ENCODE measurements at regions not wholly inside any gene's neighbourhood (a gene's known extent, or its start where the extent isn't known, plus 50 kb on each side); places are given as distances from the start of the nearest gene placed in this dataset.

DNA sequence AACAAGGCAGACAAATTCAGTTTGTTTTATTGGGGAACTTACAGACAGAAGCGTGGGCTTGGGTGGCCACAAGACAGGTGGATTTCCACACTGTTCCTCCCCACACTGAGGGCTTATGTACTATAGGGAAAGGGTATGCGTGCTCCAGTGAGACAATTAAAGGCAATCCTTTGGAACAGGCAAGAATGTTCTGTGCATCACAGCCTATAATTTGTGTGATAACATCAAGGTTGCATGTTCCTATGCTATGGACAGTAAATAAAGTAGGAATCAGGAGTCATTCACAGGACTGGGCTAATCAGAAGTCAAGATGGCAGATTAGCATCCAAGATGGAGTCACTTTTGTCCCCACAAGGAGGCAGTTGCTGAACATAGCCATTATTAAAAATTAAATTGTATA lies 84.6 kb upstream of the TRIM2 start:
- no peak overlapping the region for H3K4me3 ChIP-seq (ENCODE audit: low read depth, low read length)
- TF ChIP-seq, protein P1, sequence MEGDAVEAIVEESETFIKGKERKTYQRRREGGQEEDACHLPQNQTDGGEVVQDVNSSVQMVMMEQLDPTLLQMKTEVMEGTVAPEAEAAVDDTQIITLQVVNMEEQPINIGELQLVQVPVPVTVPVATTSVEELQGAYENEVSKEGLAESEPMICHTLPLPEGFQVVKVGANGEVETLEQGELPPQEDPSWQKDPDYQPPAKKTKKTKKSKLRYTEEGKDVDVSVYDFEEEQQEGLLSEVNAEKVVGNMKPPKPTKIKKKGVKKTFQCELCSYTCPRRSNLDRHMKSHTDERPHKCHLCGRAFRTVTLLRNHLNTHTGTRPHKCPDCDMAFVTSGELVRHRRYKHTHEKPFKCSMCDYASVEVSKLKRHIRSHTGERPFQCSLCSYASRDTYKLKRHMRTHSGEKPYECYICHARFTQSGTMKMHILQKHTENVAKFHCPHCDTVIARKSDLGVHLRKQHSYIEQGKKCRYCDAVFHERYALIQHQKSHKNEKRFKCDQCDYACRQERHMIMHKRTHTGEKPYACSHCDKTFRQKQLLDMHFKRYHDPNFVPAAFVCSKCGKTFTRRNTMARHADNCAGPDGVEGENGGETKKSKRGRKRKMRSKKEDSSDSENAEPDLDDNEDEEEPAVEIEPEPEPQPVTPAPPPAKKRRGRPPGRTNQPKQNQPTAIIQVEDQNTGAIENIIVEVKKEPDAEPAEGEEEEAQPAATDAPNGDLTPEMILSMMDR (IDR thresholded peaks at IDR 0.05; ENCODE audit: low read depth, low read length) = no peak

DNA sequence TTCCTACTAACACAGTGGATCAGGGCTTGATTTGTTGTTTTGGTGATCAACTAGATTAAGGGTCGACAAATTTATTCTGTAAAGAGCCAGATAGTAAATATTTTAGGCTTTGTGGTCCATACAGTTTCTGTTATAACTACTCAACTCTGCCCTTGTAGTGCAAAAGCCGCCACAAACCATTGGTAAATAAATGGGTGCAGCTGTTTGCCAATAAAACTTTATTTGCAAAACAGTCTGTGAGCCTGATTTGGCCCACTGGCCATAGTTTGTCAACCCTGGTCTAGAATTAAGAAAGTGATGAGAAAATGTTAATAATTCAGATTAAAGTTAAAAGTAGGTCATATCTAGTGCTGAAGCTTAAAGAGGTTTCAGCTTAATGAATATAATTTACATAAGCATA lies 84.0 kb upstream of the TRIM2 start:
- H3K4me3 ChIP-seq (ENCODE audit: low read depth, low read length) = no peak overlapping the region
- TF ChIP-seq, protein P1 (IDR thresholded peaks at IDR 0.05; ENCODE audit: low read depth, low read length) = no peak

DNA sequence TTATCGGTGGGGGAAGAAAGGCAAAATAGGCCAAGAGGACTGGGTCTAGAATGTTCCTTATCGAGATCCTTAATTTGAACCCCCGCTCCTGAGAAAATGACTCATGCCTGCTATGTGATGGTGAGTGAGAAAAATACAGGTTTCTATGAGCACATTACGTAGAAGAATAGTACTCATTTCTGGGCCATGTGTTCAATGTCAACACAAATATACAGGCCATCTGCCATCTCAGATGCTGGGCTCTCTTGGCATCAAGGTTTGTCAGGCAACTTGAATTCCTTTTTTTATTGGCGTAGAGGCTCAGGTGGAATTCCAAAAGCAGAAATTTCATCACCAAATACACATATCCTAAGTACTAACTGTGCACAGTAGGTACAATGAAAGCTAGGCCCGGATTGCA lies 81.4 kb upstream of the TRIM2 start:
- H3K4me3 ChIP-seq (ENCODE audit: low read depth, low read length) = no peak overlapping the region
- TF ChIP-seq, protein P1 (IDR thresholded peaks at IDR 0.05; ENCODE audit: low read depth, low read length) = no peak

DNA sequence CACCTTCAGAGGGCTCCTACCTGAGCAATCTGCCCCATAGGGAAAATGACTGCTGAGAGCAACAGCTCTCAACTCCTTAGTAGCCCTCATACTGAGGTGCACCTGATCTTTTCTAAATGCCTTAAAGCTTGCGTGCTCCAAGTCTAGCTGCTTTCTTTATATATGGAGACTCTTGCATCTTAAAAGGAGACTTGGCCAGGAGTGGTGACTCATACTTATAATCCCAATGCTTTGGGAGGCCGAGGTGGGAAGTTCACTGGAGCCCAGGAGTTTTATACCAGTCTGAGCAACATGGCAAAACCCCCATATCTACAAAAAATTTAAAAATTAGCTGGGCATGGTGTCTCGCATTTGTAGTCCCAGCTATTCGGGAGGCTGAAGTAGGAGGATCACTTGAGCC lies 78.1 kb upstream of the TRIM2 start:
- TF ChIP-seq, protein P1 (IDR thresholded peaks at IDR 0.05; ENCODE audit: low read depth, low read length) = no peak
- H3K4me3 ChIP-seq (ENCODE audit: low read depth, low read length) = no peak overlapping the region

DNA sequence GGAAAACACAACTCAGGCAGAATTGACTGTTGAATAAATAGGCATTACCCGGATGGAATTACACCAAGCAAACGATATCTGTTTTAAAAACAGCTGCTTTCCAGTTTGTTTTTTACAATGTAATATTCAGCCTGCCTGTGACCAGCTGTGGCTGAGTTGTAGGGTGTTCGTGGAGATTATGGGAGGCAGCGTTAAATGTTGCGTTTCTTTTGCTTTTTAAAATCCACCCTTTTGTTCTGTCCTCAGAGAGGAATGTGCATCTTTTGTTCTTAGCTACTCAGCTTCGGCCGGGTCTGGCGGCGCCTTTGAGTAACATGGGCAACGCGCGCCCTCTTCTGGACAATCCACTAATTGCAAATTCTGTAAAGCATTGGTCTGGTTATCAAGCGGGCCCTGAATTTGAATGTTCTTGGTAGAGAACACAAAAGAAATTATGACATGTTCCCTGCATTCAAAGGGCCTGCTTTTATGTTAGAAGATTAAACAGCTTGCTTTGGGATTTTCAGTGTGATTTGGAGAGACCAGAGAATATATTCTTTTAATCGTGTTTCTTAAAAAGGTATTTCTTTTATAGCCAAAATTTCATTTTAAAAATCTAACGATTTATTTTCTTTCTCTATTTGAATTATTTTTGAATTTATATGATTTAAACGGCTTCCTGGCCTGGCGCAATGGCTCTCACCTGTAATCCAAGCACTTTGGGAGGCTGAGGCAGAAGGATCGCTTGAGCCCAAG lies 76.3 kb upstream of the TRIM2 start:
- no peak overlapping the region for H3K4me3 ChIP-seq (ENCODE audit: low read depth, low read length)

DNA sequence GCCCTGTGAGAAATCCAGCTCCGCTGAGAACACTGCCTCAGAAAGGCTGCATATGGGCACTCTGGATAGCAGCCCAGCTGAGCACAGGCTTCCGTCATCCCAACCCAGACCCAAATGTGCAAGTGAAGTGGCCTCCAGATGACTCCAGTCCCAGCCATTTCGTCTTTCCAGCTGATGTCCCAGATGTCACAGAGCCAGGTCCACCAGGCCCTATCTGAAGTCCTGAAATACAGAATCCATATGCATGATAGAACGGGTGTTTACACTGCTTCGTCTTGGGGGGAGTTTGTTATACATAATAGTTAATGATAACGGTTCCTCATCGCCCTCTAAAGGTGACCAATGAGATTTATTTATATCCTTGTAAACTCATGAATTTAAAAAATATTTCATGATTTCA lies 72.6 kb upstream of the TRIM2 start:
- H3K4me3 ChIP-seq (ENCODE audit: low read depth, low read length) = no peak overlapping the region
- TF ChIP-seq, protein P1 (IDR thresholded peaks at IDR 0.05; ENCODE audit: low read depth, low read length) = peak; percentile 7; the same call in 1 of the 2 replicates

More for the DNA sequence above, 76.3 kb upstream of the TRIM2 start:
- TF ChIP-seq, protein P1 (IDR thresholded peaks at IDR 0.05; ENCODE audit: low read depth, low read length) = peak; percentile 47

DNA sequence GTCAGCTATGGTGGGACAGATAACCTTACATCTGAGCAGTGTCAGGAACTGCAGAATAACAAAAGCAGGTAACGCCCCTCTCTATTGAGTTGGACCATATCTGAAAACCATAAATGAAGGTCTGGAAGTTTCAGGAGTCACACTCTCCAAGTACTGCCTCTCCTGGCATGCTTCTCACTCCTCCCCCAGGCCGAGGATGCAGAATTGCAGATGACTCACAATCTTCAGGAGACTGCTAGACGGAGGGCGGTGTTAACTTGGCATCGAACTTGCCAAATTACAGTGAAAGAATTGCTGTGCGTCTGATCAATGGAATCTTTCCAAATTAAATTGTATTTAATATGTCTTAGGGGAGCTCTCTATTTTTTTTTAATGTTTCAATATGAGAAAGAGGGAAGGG lies 67.1 kb upstream of the TRIM2 start:
- TF ChIP-seq, protein P1 (IDR thresholded peaks at IDR 0.05; ENCODE audit: low read depth, low read length) = no peak
- H3K4me3 ChIP-seq (ENCODE audit: low read depth, low read length) = no peak overlapping the region
